RWPE1 (cell line): ENCODE measurements at regions not wholly inside any gene's neighbourhood (a gene's known extent, or its start where the extent isn't known, plus 50 kb on each side); places are given as distances from the start of the nearest gene placed in this dataset.
A peak's percentile ranks its signal among the peaks of the same experiment; 100 is the strongest.

Experiments used
- CTCF ChIA-PET: fragments of 350-600 bp; sonication (Branson Sonifier 250); formaldehyde crosslinking; extraction: SDS; loops from one replicate; lab custom pipeline; 2021; lab: Yijun Ruan, JAX
- POLR2A ChIA-PET: fragments of 400-600 bp; formaldehyde crosslinking; extraction: SDS; loops from one replicate; lab custom pipeline; 2020; ENCODE audit warnings: antibody characterized with exemption; ENCODE audit not compliant: low non-redundant PET; lab: Yijun Ruan, JAX
- DNase-seq: peaks from one replicate; pipeline ENCODE4 v3.0.0; 2012; ENCODE audit warnings: low spot score
- H3K27ac ChIP-seq: fragments of 450-650 bp; 2 replicates; pipeline ENCODE4 v1.5.1; 2017
- TF ChIP-seq, protein P1 (sequence below): fragments of 450-650 bp; conservative IDR thresholded peaks from 2 replicates; pipeline ENCODE4 v1.5.1; 2017; ENCODE audit warnings: low read depth, mild to moderate bottlenecking

DNA sequence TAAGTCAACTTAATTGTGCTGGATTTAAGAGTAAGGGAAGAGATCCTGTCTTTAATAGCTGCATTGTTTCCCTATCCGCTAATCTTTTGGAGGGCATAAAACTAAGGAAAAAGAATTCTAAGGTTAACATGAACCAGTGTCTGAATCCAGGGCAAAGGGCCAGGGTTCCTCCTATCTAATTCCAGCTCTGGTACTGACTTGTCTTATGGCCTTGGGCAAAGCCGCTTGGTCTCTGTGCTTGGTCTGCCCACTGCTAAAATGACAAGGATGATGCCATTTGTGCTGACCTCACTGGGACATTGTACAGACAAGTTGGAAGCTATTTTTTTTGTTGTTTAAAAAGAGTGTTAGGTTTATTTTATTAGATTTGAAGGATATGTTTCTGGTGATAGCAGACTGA, 334.7 kb upstream of the PIK3R1 start:
- CTCF ChIA-PET = no interaction called here
- TF ChIP-seq, protein P1, sequence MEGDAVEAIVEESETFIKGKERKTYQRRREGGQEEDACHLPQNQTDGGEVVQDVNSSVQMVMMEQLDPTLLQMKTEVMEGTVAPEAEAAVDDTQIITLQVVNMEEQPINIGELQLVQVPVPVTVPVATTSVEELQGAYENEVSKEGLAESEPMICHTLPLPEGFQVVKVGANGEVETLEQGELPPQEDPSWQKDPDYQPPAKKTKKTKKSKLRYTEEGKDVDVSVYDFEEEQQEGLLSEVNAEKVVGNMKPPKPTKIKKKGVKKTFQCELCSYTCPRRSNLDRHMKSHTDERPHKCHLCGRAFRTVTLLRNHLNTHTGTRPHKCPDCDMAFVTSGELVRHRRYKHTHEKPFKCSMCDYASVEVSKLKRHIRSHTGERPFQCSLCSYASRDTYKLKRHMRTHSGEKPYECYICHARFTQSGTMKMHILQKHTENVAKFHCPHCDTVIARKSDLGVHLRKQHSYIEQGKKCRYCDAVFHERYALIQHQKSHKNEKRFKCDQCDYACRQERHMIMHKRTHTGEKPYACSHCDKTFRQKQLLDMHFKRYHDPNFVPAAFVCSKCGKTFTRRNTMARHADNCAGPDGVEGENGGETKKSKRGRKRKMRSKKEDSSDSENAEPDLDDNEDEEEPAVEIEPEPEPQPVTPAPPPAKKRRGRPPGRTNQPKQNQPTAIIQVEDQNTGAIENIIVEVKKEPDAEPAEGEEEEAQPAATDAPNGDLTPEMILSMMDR = no peak

GRCh38 chr5:67880511-67880805, 335.1 kb upstream of the PIK3R1 start:
- peak overlapping the region; percentile 77 for H3K27ac ChIP-seq
- ChIA-PET POLR2A (no interaction called here), CTCF (no interaction called here)
- TF ChIP-seq, protein P1 = no peak
- DNase-seq = no peak

More for the DNA sequence above, 334.7 kb upstream of the PIK3R1 start:
- H3K27ac ChIP-seq = peak overlapping the region; percentile 77
- POLR2A ChIA-PET = no interaction called here
- peak; percentile 72 for DNase-seq

DNA sequence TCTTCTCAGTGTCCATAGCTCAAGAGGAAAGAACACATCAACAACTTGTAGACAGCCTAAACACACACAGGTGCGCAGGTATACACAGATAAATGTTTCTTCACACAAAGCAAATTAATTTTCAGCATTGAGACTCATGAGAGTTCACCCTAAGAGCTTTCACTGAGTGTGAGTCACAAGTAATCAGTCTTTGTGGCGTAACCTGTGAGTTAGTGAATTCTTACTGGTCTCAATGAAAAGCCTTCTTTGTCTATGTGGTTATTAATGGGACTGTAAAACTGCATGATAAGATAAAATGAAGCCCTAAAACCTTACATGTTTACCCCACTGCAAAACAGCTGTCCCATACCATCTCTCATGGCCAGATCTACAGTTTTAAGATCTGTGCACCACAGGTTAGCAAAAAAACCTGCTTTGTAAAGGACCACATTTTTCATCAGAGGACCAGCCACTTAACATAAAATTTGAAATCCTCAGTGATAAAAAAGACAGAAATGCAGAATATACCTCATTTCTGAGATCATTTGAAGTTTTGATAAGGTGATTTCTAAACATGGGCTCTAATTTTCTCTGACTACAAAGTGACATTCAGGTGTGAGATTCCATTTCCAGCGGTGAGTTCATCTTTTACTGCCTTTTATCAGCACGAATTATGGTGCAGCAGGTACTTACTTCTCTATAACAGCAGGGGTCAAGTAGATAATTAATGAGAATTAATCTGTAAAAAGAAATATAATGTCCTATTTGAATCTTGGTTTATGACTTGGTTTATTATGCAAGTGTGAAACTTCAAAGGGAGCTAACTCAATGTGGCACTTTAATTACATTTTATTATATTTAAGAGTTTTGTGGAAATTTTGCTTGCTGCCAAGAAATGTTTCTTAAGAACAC, 335.7 kb upstream of the PIK3R1 start:
- TF ChIP-seq, protein P1 = no peak
- peak overlapping the region; percentile 77 for H3K27ac ChIP-seq
- CTCF ChIA-PET = interaction anchor here (0.6 kb wide), 2 partner anchors 52 to 1353 kb away, joined by 3 to 4 read pairs; no protein-coding TSS in a partner anchor
- POLR2A ChIA-PET = no interaction called here
- DNase-seq = peak; percentile 81

GRCh38 chr5:67878933-67879332, 336.6 kb upstream of the PIK3R1 start:
- no peak overlapping the region for H3K27ac ChIP-seq
- POLR2A ChIA-PET = no interaction called here
- TF ChIP-seq, protein P1 = no peak
- CTCF ChIA-PET = interaction anchor here (0.6 kb wide), 2 partner anchors 16 to 1354 kb away, joined by 4 to 6 read pairs; no protein-coding TSS in a partner anchor
- DNase-seq = no peak

- ChIA-PET POLR2A (no interaction called here), CTCF (interaction anchor here (0.6 kb wide), 1 partner anchor 854 kb away, joined by 3 read pairs; no protein-coding TSS in a partner anchor)
- H3K27ac ChIP-seq = no peak overlapping the region
- TF ChIP-seq, protein P1 = no peak
- no peak for DNase-seq
Measured at GRCh38 chr5:67876371-67876770, 339.2 kb upstream of the PIK3R1 start.

GRCh38 chr5:67875601-67876000, 340.0 kb upstream of the PIK3R1 start:
- ChIA-PET CTCF (no interaction called here), POLR2A (no interaction called here)
- TF ChIP-seq, protein P1 = no peak
- DNase-seq = no peak
- no peak overlapping the region for H3K27ac ChIP-seq
